Stromal cell of bone marrow (primary cell): ENCODE measurements at regions not wholly inside any gene's neighbourhood (a gene's known extent, or its start where the extent isn't known, plus 50 kb on each side); places are given as distances from the start of the nearest gene placed in this dataset.
"Not testable (repeated sequence)": the region's sequence is repeated elsewhere in the genome, so short reads cannot be mapped to it uniquely, and the experiment has no call there.

ENCODE experiments used
- DNase-seq: peaks from one replicate; pipeline ENCODE4 v3.0.0-alpha.2; 2012; ENCODE audit warnings: low read depth

DNA sequence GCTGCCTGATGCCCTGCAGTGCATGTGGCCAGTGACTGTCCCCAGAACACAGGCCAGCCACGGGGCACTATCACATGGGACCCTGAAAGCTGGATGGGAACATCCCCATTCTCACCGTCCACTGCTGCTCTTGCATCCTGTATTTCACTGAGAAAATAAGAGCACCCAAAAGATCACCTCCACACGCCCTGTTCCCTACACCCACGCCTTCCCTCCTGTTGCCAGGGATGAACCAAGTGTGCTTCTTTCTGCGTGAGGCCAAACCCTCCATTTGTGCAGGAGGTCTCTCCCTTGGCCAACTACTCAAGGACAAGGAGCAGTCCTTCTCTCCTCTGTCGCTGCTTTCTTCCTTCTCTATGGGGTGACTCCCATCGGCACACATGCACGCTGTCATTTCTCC lies 118.3 kb downstream of the LRRC37A3 start:
- DNase-seq, result not testable (repeated sequence)

DNA sequence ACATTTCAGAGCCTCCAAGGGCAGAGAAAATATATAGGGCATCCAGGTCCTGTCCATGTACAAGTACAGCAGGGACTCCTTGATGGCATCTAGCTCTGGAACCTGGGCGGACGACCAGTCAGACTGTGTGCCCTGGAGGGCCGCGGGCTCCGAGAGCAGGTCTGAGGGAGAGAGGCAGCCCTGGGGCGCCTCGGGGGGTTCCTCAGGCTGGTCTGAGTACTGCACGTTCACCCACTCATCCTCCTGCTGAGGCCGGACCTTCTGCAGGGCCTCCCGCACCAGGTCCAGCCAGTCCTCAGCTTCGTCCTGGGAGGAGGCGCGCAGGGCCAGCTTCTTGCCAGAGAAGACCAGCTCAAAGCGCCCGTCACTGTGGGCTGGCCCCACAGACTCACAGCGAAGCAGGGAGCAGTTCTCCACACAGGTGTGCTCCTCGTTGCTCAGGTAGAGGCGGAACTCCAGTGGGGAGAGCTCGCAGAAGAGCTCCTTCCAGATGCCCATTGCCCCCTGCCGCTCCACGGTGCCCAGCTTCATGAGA lies 118.8 kb downstream of the LRRC37A3 start:
- not testable (repeated sequence) for DNase-seq

- not testable (repeated sequence) for DNase-seq
These were observed 119.6 kb downstream of the LRRC37A3 start for GRCh38 chr17:64799543-64800188.

DNA sequence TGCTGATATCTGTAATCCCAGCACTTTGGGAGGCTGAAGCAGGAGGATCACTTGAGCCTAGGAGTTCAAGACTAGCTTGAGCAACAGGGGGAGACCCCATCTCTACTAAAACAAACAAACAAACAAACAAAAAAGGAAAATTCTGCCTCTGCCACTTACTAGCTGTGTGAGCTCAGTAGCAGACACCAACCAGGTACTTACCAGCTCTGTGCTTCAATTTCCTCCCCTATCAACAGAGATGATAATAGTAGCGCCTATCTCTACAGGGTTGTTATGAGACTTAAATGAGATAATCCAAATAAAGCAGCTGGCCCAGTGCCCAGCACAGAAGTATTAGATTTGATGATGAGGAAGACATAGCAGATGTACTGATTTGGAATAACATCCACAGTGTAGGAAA lies 120.3 kb downstream of the LRRC37A3 start:
- not testable (repeated sequence) for DNase-seq

DNA sequence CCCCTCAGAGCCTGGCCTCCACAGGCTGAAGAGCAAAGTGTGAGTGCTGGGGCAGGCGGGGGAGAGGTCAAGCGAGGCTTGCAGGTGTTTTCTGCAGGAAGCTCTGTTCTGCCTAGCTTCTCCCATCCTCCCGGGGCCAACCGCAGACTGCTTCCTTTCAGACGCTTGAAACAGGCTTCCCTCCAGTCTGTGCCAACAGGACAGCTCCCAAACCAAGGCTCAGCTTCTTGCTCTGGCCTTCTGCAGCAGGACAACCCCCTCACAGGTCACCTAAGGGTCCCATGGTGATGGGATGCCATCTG lies 120.8 kb downstream of the LRRC37A3 start:
- not testable (repeated sequence) for DNase-seq

GRCh38 chr17:64797746-64798488 lies 121.4 kb downstream of the LRRC37A3 start:
- DNase-seq, result not testable (repeated sequence)

DNA sequence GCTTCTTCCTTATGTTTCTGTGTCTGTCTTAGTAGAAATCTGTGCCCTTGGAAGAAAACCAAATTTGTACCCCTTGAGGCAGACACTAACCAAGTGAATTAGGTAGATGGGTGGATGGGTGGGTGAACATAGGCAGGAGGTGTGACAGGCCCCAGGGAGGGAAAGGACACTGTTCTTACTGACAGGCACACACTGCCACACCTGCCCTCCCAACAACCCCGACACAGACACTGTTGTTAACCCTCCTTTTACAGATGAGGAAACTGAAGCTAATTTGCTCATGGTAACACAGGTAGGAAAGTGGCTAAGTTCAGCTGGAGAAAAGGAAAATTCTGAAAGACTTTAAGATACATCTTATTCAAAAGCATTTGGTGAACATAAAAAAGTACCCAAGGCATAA lies 123.9 kb downstream of the LRRC37A3 start:
- DNase-seq, result not testable (repeated sequence)

GRCh38 chr17:64794548-64795274 lies 124.6 kb downstream of the LRRC37A3 start:
- not testable (repeated sequence) for DNase-seq

DNA sequence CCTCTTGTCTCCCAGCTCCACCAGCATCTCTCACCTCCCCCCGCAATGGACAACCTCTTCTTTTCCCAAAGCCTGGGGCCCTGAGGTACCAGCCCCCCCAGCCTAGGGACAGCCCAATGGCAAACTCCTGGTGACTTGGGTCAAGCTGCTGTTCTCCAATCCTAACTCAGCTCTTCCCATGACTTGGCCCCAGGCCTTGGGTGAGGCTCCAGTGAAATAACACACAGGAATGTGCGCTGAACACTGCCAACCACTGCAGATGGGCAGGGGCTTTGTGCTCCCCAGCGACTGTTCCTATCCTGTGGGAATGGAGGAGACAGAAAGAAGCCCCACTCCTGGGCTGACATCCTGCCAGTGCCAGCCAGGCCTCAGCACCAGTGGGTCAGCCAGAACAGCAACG lies 125.2 kb downstream of the LRRC37A3 start:
- DNase-seq, result not testable (repeated sequence)

DNA sequence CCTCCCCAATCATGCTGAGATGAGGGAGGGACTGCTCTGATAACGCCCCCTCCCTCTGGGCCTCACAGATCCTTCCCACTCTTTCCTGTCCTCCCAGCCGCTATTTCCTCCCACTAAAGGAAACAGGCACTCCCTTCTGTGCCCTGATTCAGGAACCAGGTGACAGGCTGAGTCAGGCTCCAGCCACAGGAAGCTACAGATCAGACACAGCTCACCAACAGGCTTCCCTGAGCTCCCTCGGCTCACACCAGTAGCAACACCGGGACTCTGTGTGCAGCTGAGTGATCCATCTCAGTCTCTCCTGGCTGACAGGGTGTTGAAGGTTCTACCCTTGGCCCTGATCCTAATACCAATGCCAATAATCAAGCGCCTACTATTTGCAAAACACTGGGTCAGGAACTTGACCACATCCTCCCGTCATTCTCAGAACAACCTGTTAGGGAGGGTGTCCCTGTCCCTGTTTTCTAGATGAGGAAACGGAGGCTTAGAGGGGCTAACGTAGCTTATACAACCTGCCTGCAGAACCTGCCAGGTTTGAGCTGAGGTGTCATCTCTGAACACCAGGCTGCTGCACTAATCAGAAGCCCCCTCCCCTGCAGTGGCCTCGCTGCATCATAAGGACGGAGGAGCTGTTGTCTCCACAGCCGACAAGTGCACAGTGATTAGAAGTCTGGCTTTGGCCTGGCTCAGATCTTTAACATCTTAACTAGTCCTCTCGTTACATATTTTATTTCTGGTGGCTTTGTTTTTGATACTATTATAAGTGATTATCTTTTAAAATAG lies 126.3 kb downstream of the LRRC37A3 start:
- DNase-seq, result peak; percentile 37

GRCh38 chr17:64792276-64792675 lies 127.0 kb downstream of the LRRC37A3 start:
- DNase-seq, result not testable (repeated sequence)

- DNase-seq, result not testable (repeated sequence)
These were observed 127.6 kb downstream of the LRRC37A3 start for GRCh38 chr17:64791691-64792090.

GRCh38 chr17:64791226-64791625 lies 128.1 kb downstream of the LRRC37A3 start:
- DNase-seq, result not testable (repeated sequence)

DNA sequence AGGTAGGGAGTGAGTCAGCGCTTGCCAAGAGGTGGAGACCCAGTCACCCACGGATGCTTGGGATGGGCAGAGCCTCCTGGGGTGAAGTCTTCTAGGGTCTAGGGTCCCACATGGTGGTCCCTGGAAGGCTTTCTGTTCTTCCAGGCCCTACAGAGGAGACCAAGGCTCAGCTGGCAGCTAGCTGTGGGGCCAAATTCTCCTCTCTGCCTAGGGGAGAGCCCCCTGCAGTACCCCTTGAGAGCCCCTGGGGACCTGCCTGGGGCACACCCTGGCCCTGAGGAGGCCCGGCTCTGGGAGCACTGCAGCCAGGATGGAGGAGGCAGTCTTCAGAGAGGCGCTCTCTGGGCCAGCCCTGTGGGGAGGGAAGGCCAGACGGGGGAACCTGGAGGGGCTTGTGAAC lies 128.6 kb upstream of the SMURF2 start:
- DNase-seq, result not testable (repeated sequence)

GRCh38 chr17:64790193-64790592 lies 128.1 kb upstream of the SMURF2 start:
- DNase-seq, result not testable (repeated sequence)

GRCh38 chr17:64789061-64789445 lies 126.9 kb upstream of the SMURF2 start:
- DNase-seq, result not testable (repeated sequence)

DNA sequence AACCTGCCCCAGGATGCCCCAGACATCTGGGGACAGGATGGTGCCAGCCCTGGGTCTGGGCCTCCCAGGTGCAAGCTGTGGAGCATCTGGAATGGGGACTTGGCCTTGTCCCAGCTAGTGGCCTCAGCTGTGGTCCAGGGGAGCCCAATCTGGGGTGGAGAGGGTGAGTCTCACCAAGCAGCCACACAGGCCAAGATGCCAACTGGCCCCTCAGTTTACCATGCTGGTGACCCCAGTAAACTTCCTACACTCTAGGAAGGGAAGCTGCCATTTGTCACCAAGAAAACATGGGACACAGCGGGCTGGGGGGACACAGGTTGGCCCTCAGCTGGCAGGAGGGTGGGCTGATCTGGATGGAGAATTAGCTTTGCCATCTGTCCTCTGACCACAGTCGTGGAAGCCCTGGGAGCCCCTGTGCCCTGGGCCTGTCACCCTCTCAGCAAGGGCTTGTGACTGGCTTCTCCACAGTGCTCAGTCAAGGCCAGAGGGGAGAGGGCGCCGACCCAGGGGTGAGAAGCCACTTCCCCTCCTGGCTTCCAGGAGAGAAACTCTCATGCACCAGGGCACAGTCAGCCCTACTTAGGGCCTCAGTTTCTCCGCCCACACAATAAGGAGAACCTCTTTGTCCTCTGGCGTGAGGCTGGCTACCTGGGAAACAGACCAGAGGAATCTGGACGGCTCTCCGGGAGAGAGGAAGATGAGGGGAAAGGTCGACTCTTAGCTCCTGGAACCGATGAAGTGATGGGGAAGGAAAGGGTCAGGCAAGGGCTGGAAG lies 126.4 kb upstream of the SMURF2 start:
- no peak for DNase-seq

- DNase-seq, result no peak
These were observed 125.8 kb upstream of the SMURF2 start for GRCh38 chr17:64787921-64788271.

GRCh38 chr17:64787255-64787920 lies 125.3 kb upstream of the SMURF2 start:
- no peak for DNase-seq

- DNase-seq, result no peak
These were observed 124.2 kb upstream of the SMURF2 start for GRCh38 chr17:64786337-64786736.

- DNase-seq, result no peak
These were observed 122.9 kb upstream of the SMURF2 start for GRCh38 chr17:64785011-64785421.
